HCT116 (cell line): ENCODE measurements at regions not wholly inside any gene's neighbourhood (a gene's known extent, or its start where the extent isn't known, plus 50 kb on each side); places are given as distances from the start of the nearest gene placed in this dataset.

Experiments used
- CTCF ChIP-seq, 3 experiments: fragments of 200-600 bp in 1 of 3; sonication (generic) in 1 of 3; IDR thresholded peaks in 2 of 3; conservative IDR thresholded peaks in 1 of 3; 2 replicates each; pipeline ENCODE4 v1.5.1; 2012 to 2017; ENCODE audit warnings: low read depth in 2 of 3, low read length in 2 of 3, antibody characterized with exemption in 1 of 3, borderline replicate concordance in 1 of 3, control low read depth in 1 of 3, mild to moderate bottlenecking in 1 of 3, mixed read lengths in 1 of 3, mixed run types in 1 of 3, moderate library complexity in 1 of 3; ENCODE audit not compliant: insufficient read depth in 1 of 3
- EGR1 ChIP-seq: IDR thresholded peaks from 2 replicates; pipeline ENCODE4 v1.6.1; 2012; ENCODE audit warnings: low read depth
- EZH2 ChIP-seq: fragments of 200-600 bp; sonication (generic); IDR thresholded peaks from 2 replicates; pipeline ENCODE4 v1.6.1; 2017; ENCODE audit warnings: antibody characterized with exemption, mixed run types
- JUND ChIP-seq: IDR thresholded peaks from 2 replicates; pipeline ENCODE4 v1.6.1; 2012
- MAX ChIP-seq: IDR thresholded peaks from 2 replicates; pipeline ENCODE4 v1.6.1; 2012
- POLR2A ChIP-seq: IDR thresholded peaks from 2 replicates; pipeline ENCODE4 v1.7.0; 2011; ENCODE audit warnings: borderline replicate concordance; ENCODE audit not compliant: insufficient read depth, insufficient read length; ENCODE audit errors: extremely low read depth
- REST ChIP-seq: IDR thresholded peaks from 2 replicates; pipeline ENCODE4 v1.6.1; 2012; ENCODE audit warnings: low read depth
- SRF ChIP-seq: IDR thresholded peaks from 2 replicates; pipeline ENCODE4 v1.6.1; 2012; ENCODE audit warnings: low read depth

- TF ChIP-seq MAX: no peak
- no peak for TF ChIP-seq CTCF (IDR thresholded peaks at IDR 0.05 in 2 of 3, conservative IDR thresholded peaks at IDR 0.05 in 1 of 3; ENCODE audit: borderline replicate concordance in 1 of 3, insufficient read depth in 1 of 3, low read depth in 2 of 3, low read length in 2 of 3)
- TF ChIP-seq EZH2: no peak
- TF ChIP-seq SRF: no peak
- no peak for TF ChIP-seq EGR1
- no peak for TF ChIP-seq REST
- no peak for TF ChIP-seq POLR2A
- TF ChIP-seq JUND: no peak
Observed at GRCh38 chr7:83879063-83879462, 230.1 kb upstream of the SEMA3E start.
